ENCODE measurements at regions not wholly inside any gene's neighbourhood (a gene's known extent, or its start where the extent isn't known, plus 50 kb on each side); places are given as distances from the start of the nearest gene placed in this dataset.
"Not testable (repeated sequence)": the region's sequence is repeated elsewhere in the genome, so short reads cannot be mapped to it uniquely, and the experiment has no call there.

DNA sequence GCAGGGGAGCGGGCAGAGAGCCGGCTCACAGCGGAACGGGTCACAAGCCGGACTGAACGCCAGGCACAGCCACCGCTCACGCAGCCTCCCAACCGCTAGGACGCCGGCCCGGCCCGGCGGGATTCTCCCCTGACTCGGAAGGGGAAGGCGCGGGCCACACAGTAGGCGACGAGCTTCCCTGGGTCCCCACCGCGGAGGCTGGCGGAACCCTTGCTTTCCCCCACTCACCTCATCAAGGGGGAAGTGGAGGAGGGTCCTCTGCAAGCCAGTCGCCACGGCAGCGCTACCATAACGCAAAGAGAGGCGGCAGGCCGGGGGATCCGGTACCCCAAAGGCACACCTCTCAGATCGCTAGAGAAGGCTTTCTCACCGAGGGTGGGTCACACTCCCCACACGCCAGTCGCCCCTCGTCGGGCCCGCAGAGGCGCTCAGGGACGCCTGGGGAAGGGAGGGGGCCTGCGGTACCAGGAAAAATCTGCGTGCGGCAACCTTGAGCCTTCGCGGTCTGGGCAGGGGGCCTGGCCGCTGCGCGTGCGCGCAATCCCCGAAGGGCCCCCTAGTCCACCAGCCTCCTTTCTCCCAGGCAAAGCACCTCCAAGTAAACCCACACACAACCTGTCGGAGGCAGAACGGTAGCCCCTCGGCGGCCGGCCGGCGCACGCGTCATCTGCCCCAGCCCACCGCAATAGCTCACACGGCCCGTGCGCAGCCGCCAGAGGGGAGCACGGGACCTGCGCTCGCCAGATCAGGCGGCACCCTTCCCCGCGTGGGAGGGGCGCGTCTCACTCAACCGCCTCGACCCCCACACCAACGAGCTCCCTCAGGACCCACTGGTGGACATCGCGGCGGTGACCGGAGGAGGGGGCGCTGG is 95.8 kb upstream of the ANKRD30BL start:
- H3F3A ChIP-seq (replicated peaks; ENCODE audit: insufficient read depth); H3K36me3 ChIP-seq (replicated peaks in 1 of 2; ENCODE audit: control insufficient read depth in 1 of 2, insufficient read depth in 2 of 2, low read length in 1 of 2); H2AFZ ChIP-seq (ENCODE audit: low read depth); POLR2A ChIA-PET; H3K79me2 ChIP-seq (ENCODE audit: insufficient read depth); H3K27me3 ChIP-seq (ENCODE audit: insufficient read depth); H3K4me1 ChIP-seq (ENCODE audit: control insufficient read depth in 1 of 2, insufficient read depth in 2 of 2, low read depth in 1 of 2, low read length in 1 of 2); H4K20me1 ChIP-seq (ENCODE audit: insufficient read depth); H3K27ac ChIP-seq (ENCODE audit: low read depth in 2 of 2, low read length in 1 of 2); H3K9ac ChIP-seq; H3K9me2 ChIP-seq; H3K9me3 ChIP-seq; CTCF ChIA-PET; H3K4me2 ChIP-seq: not testable (repeated sequence)
- peak; percentile 51 for DNase-seq
- peak overlapping the region in 1 of 2 experiments; percentile 31; a peak in 2 of 4 replicates for H3K4me3 ChIP-seq (ENCODE audit: low read depth in 2 of 2, low read length in 1 of 2)
- 9% methylated on average over 28 of the region's 79 CpGs for WGBS (ENCODE audit: low lambda C conversion rate)

- H3K9me2 ChIP-seq; H3K27ac ChIP-seq (ENCODE audit: low read depth in 2 of 2, low read length in 1 of 2); H3K4me3 ChIP-seq (ENCODE audit: low read depth in 2 of 2, low read length in 1 of 2); DNase-seq; H4K20me1 ChIP-seq (ENCODE audit: insufficient read depth); H3K4me1 ChIP-seq (ENCODE audit: control insufficient read depth in 1 of 2, insufficient read depth in 2 of 2, low read depth in 1 of 2, low read length in 1 of 2); H3K27me3 ChIP-seq (ENCODE audit: insufficient read depth); H2AFZ ChIP-seq (ENCODE audit: low read depth); H3K36me3 ChIP-seq (replicated peaks in 1 of 2; ENCODE audit: control insufficient read depth in 1 of 2, insufficient read depth in 2 of 2, low read length in 1 of 2); H3K4me2 ChIP-seq; H3K9ac ChIP-seq; H3K79me2 ChIP-seq (ENCODE audit: insufficient read depth); CTCF ChIA-PET; H3F3A ChIP-seq (replicated peaks; ENCODE audit: insufficient read depth); POLR2A ChIA-PET; H3K9me3 ChIP-seq: not testable (repeated sequence)
- 71% methylated on average over 11 of the region's 13 CpGs for WGBS (ENCODE audit: low lambda C conversion rate)
These were observed 97.5 kb upstream of the ANKRD30BL start for GRCh38 chr2:132259276-132259675.

GRCh38 chr2:132265595-132265994 is 103.8 kb upstream of the ANKRD30BL start:
- H3K9me3 ChIP-seq; H3K4me1 ChIP-seq (ENCODE audit: control insufficient read depth in 1 of 2, insufficient read depth in 2 of 2, low read depth in 1 of 2, low read length in 1 of 2); H3K4me2 ChIP-seq; H4K20me1 ChIP-seq (ENCODE audit: insufficient read depth); H3K36me3 ChIP-seq (replicated peaks in 1 of 2; ENCODE audit: control insufficient read depth in 1 of 2, insufficient read depth in 2 of 2, low read length in 1 of 2); H3K79me2 ChIP-seq (ENCODE audit: insufficient read depth); H2AFZ ChIP-seq (ENCODE audit: low read depth); H3K9ac ChIP-seq; H3K27me3 ChIP-seq (ENCODE audit: insufficient read depth); H3K27ac ChIP-seq (ENCODE audit: low read depth in 2 of 2, low read length in 1 of 2); POLR2A ChIA-PET; DNase-seq; H3K4me3 ChIP-seq (ENCODE audit: low read depth in 2 of 2, low read length in 1 of 2); H3F3A ChIP-seq (replicated peaks; ENCODE audit: insufficient read depth); H3K9me2 ChIP-seq: not testable (repeated sequence)
- 63% methylated on average over 8 of the region's 12 CpGs for WGBS (ENCODE audit: low lambda C conversion rate)
- CTCF ChIA-PET, result interaction anchor here (0.6 kb wide), 1 partner anchor 1415 kb away, joined by 3 read pairs; no protein-coding TSS in a partner anchor

GRCh38 chr2:132267105-132267497 is 105.3 kb upstream of the ANKRD30BL start:
- H3K36me3 ChIP-seq (replicated peaks in 1 of 2; ENCODE audit: control insufficient read depth in 1 of 2, insufficient read depth in 2 of 2, low read length in 1 of 2), result no peaks in the 10 kb centered on the region
- no peaks in the 10 kb centered on the region for H3K4me1 ChIP-seq (ENCODE audit: control insufficient read depth in 1 of 2, insufficient read depth in 2 of 2, low read depth in 1 of 2, low read length in 1 of 2)
- H3K4me2 ChIP-seq, result no peak overlapping the region
- H4K20me1 ChIP-seq (ENCODE audit: insufficient read depth), result no peaks in the 10 kb centered on the region
- no peak overlapping the region for H3K27ac ChIP-seq (ENCODE audit: low read depth in 2 of 2, low read length in 1 of 2)
- no peaks in the 10 kb centered on the region for H3K9me2 ChIP-seq
- no peaks in the 10 kb centered on the region for H3K9me3 ChIP-seq
- ChIA-PET CTCF (no interaction called here), POLR2A (no interaction called here)
- H3K4me3 ChIP-seq (ENCODE audit: low read depth in 2 of 2, low read length in 1 of 2), result no peak overlapping the region
- peaks cover 4% of the 10 kb centered on the region; the same call in 1 of the 2 replicates for H3K27me3 ChIP-seq (ENCODE audit: insufficient read depth)
- no peak overlapping the region for H2AFZ ChIP-seq (ENCODE audit: low read depth)
- no peaks in the 10 kb centered on the region for H3K79me2 ChIP-seq (ENCODE audit: insufficient read depth)
- 57% methylated on average over 1 of the region's 1 CpG for WGBS (ENCODE audit: low lambda C conversion rate)
- DNase-seq, result no peak
- no peaks in the 10 kb centered on the region for H3F3A ChIP-seq (replicated peaks; ENCODE audit: insufficient read depth)
- TF ChIP-seq FOXM1 (IDR thresholded peaks at IDR 0.05; ENCODE audit: low read depth) (no peak), RCOR1 (IDR thresholded peaks at IDR 0.05; ENCODE audit: low read length) (no peak), RAD21 (IDR thresholded peaks at IDR 0.05; ENCODE audit: low read length) (no peak), MEF2A (IDR thresholded peaks at IDR 0.05; ENCODE audit: borderline replicate concordance, low read depth) (no peak), RXRA (IDR thresholded peaks at IDR 0.05; ENCODE audit: borderline replicate concordance, low read depth) (no peak), POLR2AphosphoS5 (IDR thresholded peaks at IDR 0.05; ENCODE audit: low read depth, low read length) (no peak), NRF1 (IDR thresholded peaks at IDR 0.05; ENCODE audit: low read depth, low read length) (no peak), YY1 (IDR thresholded peaks at IDR 0.05; ENCODE audit: low read depth) (no peak), FOXJ3 (CRISPR knock-in tag; IDR thresholded peaks at IDR 0.05) (no peak), EZH2phosphoT487 (IDR thresholded peaks at IDR 0.05; ENCODE audit: borderline replicate concordance, low read depth) (no peak), RFX5 (IDR thresholded peaks at IDR 0.05; ENCODE audit: low read length) (no peak), NFIC (IDR thresholded peaks at IDR 0.05; ENCODE audit: borderline replicate concordance) (no peak)
- TF ChIP-seq, protein P1, sequence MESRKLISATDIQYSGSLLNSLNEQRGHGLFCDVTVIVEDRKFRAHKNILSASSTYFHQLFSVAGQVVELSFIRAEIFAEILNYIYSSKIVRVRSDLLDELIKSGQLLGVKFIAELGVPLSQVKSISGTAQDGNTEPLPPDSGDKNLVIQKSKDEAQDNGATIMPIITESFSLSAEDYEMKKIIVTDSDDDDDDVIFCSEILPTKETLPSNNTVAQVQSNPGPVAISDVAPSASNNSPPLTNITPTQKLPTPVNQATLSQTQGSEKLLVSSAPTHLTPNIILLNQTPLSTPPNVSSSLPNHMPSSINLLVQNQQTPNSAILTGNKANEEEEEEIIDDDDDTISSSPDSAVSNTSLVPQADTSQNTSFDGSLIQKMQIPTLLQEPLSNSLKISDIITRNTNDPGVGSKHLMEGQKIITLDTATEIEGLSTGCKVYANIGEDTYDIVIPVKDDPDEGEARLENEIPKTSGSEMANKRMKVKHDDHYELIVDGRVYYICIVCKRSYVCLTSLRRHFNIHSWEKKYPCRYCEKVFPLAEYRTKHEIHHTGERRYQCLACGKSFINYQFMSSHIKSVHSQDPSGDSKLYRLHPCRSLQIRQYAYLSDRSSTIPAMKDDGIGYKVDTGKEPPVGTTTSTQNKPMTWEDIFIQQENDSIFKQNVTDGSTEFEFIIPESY (IDR thresholded peaks at IDR 0.05; ENCODE audit: borderline replicate concordance, low read depth), result no peak
- H3K9ac ChIP-seq, result no peak overlapping the region
